H9 (cell line): ENCODE measurements at regions not wholly inside any gene's neighbourhood (a gene's known extent, or its start where the extent isn't known, plus 50 kb on each side); places are given as distances from the start of the nearest gene placed in this dataset.

Experiments used
- DNase-seq: peaks from one replicate; pipeline ENCODE4 v3.0.0-alpha.2; 2017
- H2AFZ ChIP-seq: one replicate; pipeline ENCODE4 v1.6.1; 2013; ENCODE audit warnings: mild to moderate bottlenecking, low read length, control low read depth, moderate library complexity
- H2AK5ac ChIP-seq: 2 replicates; pipeline ENCODE4 v1.6.1; 2013; ENCODE audit warnings: low read length, control low read depth, mixed read lengths; ENCODE audit not compliant: insufficient read length
- H2BK120ac ChIP-seq: one replicate; pipeline ENCODE4 v1.6.1; 2013; ENCODE audit warnings: low read depth, mild to moderate bottlenecking, low read length, control low read depth, inconsistent platforms; ENCODE audit not compliant: poor library complexity, severe bottlenecking
- H2BK12ac ChIP-seq: 2 replicates; pipeline ENCODE4 v1.6.1; 2013; ENCODE audit warnings: low read length, control low read depth, mixed read lengths, low read depth; ENCODE audit not compliant: insufficient read length
- H2BK15ac ChIP-seq: 2 replicates; pipeline ENCODE4 v1.6.1; 2013; ENCODE audit warnings: low read depth, low read length, control low read depth
- H2BK20ac ChIP-seq: one replicate; pipeline ENCODE4 v1.6.1; 2013; ENCODE audit warnings: low read depth, mild to moderate bottlenecking, low read length, control low read depth, inconsistent platforms; ENCODE audit not compliant: poor library complexity, severe bottlenecking
- H2BK5ac ChIP-seq: 2 replicates; pipeline ENCODE4 v1.6.1; 2013; ENCODE audit warnings: low read length, control low read depth, mixed read lengths; ENCODE audit not compliant: insufficient read length
- H3K14ac ChIP-seq: 2 replicates; pipeline ENCODE4 v1.6.1; 2013; ENCODE audit warnings: low read length, control low read depth; ENCODE audit not compliant: insufficient read depth
- H3K18ac ChIP-seq: 2 replicates; pipeline ENCODE4 v1.6.1; 2013; ENCODE audit warnings: low read depth, mild to moderate bottlenecking, mixed read lengths, low read length, control low read depth; ENCODE audit not compliant: insufficient read length
- H3K23ac ChIP-seq: 2 replicates; pipeline ENCODE4 v1.6.1; 2013; ENCODE audit warnings: low read length, control low read depth, mixed read lengths, low read depth; ENCODE audit not compliant: insufficient read length
- H3K23me2 ChIP-seq: 2 replicates; pipeline ENCODE4 v1.6.1; 2013; ENCODE audit warnings: low read depth, mild to moderate bottlenecking, mixed read lengths, low read length, control low read depth; ENCODE audit not compliant: insufficient read length, poor library complexity, severe bottlenecking
- H3K27ac ChIP-seq: 2 replicates; pipeline ENCODE4 v1.5.1; 2013; ENCODE audit warnings: low read length, control low read depth, mixed read lengths, low read depth; ENCODE audit not compliant: insufficient read length
- H3K27me3 ChIP-seq: 2 replicates; pipeline ENCODE4 v1.6.1; 2013; ENCODE audit warnings: low read length, control low read depth, inconsistent platforms; ENCODE audit not compliant: insufficient read depth
- H3K4ac ChIP-seq: 2 replicates; pipeline ENCODE4 v1.6.1; 2013; ENCODE audit warnings: low read depth, mild to moderate bottlenecking, control low read depth, inconsistent platforms, low read length, moderate library complexity
- H3K4me1 ChIP-seq: 2 replicates; pipeline ENCODE4 v1.6.1; 2013; ENCODE audit warnings: low read length, control low read depth, inconsistent platforms; ENCODE audit not compliant: insufficient read depth
- H3K4me2 ChIP-seq: 2 replicates; pipeline ENCODE4 v1.6.1; 2013; ENCODE audit warnings: low read length, control low read depth, mixed read lengths; ENCODE audit not compliant: insufficient read length, insufficient read depth
- H3K56ac ChIP-seq: 2 replicates; pipeline ENCODE4 v1.6.1; 2013; ENCODE audit warnings: low read depth, mild to moderate bottlenecking, mixed read lengths, low read length, control low read depth; ENCODE audit not compliant: insufficient read length
- H3K79me1 ChIP-seq: 2 replicates; pipeline ENCODE4 v1.6.1; 2013; ENCODE audit warnings: low read depth, mild to moderate bottlenecking, moderate library complexity, low read length, control low read depth, inconsistent platforms; ENCODE audit not compliant: insufficient read depth, poor library complexity, severe bottlenecking
- H3K79me2 ChIP-seq: 2 replicates; pipeline ENCODE4 v1.6.1; 2013; ENCODE audit warnings: low read length, control low read depth, inconsistent platforms; ENCODE audit not compliant: insufficient read depth
- H3K9ac ChIP-seq: 2 replicates; pipeline ENCODE4 v1.6.1; 2013; ENCODE audit warnings: low read length, control low read depth, mixed read lengths; ENCODE audit not compliant: insufficient read length; ENCODE audit errors: extremely low read depth
- H3K9me3 ChIP-seq: one replicate; pipeline ENCODE4 v1.6.1; 2013; ENCODE audit warnings: low read depth, low read length, inconsistent platforms; ENCODE audit not compliant: control insufficient read depth
- H3T11ph ChIP-seq: one replicate; pipeline ENCODE4 v1.6.1; 2013; ENCODE audit warnings: mild to moderate bottlenecking, low read length, control low read depth, inconsistent platforms
- H4K20me1 ChIP-seq: one replicate; pipeline ENCODE4 v1.6.1; 2013; ENCODE audit not compliant: control insufficient read depth, insufficient read length, insufficient read depth
- H4K5ac ChIP-seq: 2 replicates; pipeline ENCODE4 v1.6.1; 2013; ENCODE audit warnings: low read depth, mild to moderate bottlenecking, mixed read lengths, low read length, control low read depth; ENCODE audit not compliant: insufficient read length
- H4K8ac ChIP-seq: replicated peaks from 2 replicates; pipeline ENCODE4 v1.6.1; 2013; ENCODE audit warnings: low read length, control low read depth, mixed read lengths, low read depth; ENCODE audit not compliant: insufficient read length
- H4K91ac ChIP-seq: 2 replicates; pipeline ENCODE4 v1.6.1; 2013; ENCODE audit warnings: low read depth, mild to moderate bottlenecking, moderate library complexity, mixed read lengths, low read length, control low read depth; ENCODE audit not compliant: insufficient read length
- H3K27ac Mint-ChIP-seq, 3 experiments: 2 replicates in 2 of 3; 3 replicates in 1 of 3; pipeline ENCODE4 v1.8.0; 2020 to 2021; ENCODE audit warnings: mixed read lengths in 3 of 3, mild to moderate bottlenecking in 1 of 3, moderate library complexity in 1 of 3
- H3K27me3 Mint-ChIP-seq: 2 replicates; pipeline ENCODE4 v1.8.0; 2021; ENCODE audit warnings: low read depth, mild to moderate bottlenecking, moderate library complexity, mixed read lengths
- H3K36me3 Mint-ChIP-seq, 3 experiments: 2 replicates in 2 of 3; 3 replicates in 1 of 3; pipeline ENCODE4 v1.8.0; 2020 to 2021; ENCODE audit warnings: low read depth in 3 of 3, mixed read lengths in 3 of 3; ENCODE audit not compliant: insufficient read depth in 1 of 3
- H3K4me1 Mint-ChIP-seq, 2 experiments: 2 replicates each; pipeline ENCODE4 v1.8.0; 2020; ENCODE audit warnings: mixed read lengths in 2 of 2
- H3K4me3 Mint-ChIP-seq, 2 experiments: 2 replicates in 1 of 2; 3 replicates in 1 of 2; pipeline ENCODE4 v1.8.0; 2020 to 2021; ENCODE audit warnings: mild to moderate bottlenecking in 2 of 2, mixed read lengths in 2 of 2, moderate library complexity in 1 of 2
- H3K9me3 Mint-ChIP-seq, 2 experiments: 2 replicates in 1 of 2; 3 replicates in 1 of 2; pipeline ENCODE4 v1.8.0; 2020; ENCODE audit warnings: mild to moderate bottlenecking in 2 of 2, mixed read lengths in 2 of 2, moderate library complexity in 1 of 2
- CTCF ChIP-seq: fragments of 200-600 bp; sonication (generic); conservative IDR thresholded peaks from 3 replicates; pipeline ENCODE4 v1.8.0; 2021; ENCODE audit warnings: antibody characterized with exemption, mild to moderate bottlenecking
- WGBS: extraction: QIAGEN DNeasy Blood & Tissue Kit; methylation state at CpG from one replicate; pipeline ENCODE4 v1.1.7; 2013; ENCODE audit warnings: missing lambda C conversion rate, low lambda C conversion rate, mixed read lengths; ENCODE audit not compliant: insufficient read length; ENCODE audit errors: extremely low coverage; 5-methylcytosine and 5-hydroxymethylcytosine counted together

GRCh38 chr13:103903790-103904189, 837.6 kb upstream of the SLC10A2 start:
- Histone ChIP-seq H4K5ac (no peak overlapping the region), H3T11ph (no peak overlapping the region), H2AK5ac (no peak overlapping the region), H3K56ac (no peak overlapping the region), H3K4me1 (no peaks in the 10 kb centered on the region), H3K18ac (no peak overlapping the region), H3K27me3 (no peaks in the 10 kb centered on the region), H2BK12ac (no peak overlapping the region), H3K79me1 (no peaks in the 10 kb centered on the region), H4K91ac (no peak overlapping the region), H3K4me2 (no peak overlapping the region), H2AFZ (no peak overlapping the region), H3K4ac (no peak overlapping the region), H3K14ac (no peak overlapping the region), H3K23ac (no peak overlapping the region), H2BK120ac (no peak overlapping the region), H3K9ac (no peak overlapping the region), H4K20me1 (no peaks in the 10 kb centered on the region), H4K8ac (no peak overlapping the region), H3K23me2 (no peaks in the 10 kb centered on the region), H2BK5ac (no peak overlapping the region), H3K9me3 (no peaks in the 10 kb centered on the region), H3K27ac (no peak overlapping the region), H2BK15ac (no peak overlapping the region), H3K79me2 (no peaks in the 10 kb centered on the region), H2BK20ac (no peak overlapping the region)
- WGBS, result no CpG with 5 or more reads among the region's 4 CpGs
- H3K36me3 Mint-ChIP-seq, result no peaks in the 10 kb centered on the region
- DNase-seq, result no peak
- TF ChIP-seq CTCF, result no peak
- no peaks in the 10 kb centered on the region for H3K9me3 Mint-ChIP-seq
- H3K27ac Mint-ChIP-seq, result no peak overlapping the region
- no peak overlapping the region for H3K4me3 Mint-ChIP-seq
- no peaks in the 10 kb centered on the region for H3K27me3 Mint-ChIP-seq
- no peaks in the 10 kb centered on the region for H3K4me1 Mint-ChIP-seq
